Breast epithelium (tissue), 3 donors: ENCODE measurements at regions not wholly inside any gene's neighbourhood (a gene's known extent, or its start where the extent isn't known, plus 50 kb on each side); places are given as distances from the start of the nearest gene placed in this dataset.

Experiments used
- POLR2A ChIP-seq: fragments of 450-650 bp; IDR thresholded peaks from one replicate; pipeline ENCODE4 v1.6.1; 2016; ENCODE audit warnings: antibody characterized with exemption, mild to moderate bottlenecking, moderate library complexity
- POLR2AphosphoS5 ChIP-seq, 3 donors: sonication (generic); formaldehyde crosslinking; IDR thresholded peaks; one replicate each; pipeline ENCODE4 v1.6.1; 2017; ENCODE audit warnings: antibody characterized with exemption in 3 of 3
- TF ChIP-seq, protein P1 (sequence below), 3 donors: fragments of 450-650 bp; IDR thresholded peaks; one replicate each; pipeline ENCODE4 v1.5.1; 2016 to 2017; ENCODE audit warnings: antibody characterized with exemption in 3 of 3, mild to moderate bottlenecking in 3 of 3, moderate library complexity in 3 of 3

GRCh38 chr6:121770943-121771342, 335.5 kb downstream of the GJA1 start:
- TF ChIP-seq POLR2A (no peak), POLR2AphosphoS5 (IDR thresholded peaks at IDR 0.05) (no peak)
- TF ChIP-seq, protein P1, sequence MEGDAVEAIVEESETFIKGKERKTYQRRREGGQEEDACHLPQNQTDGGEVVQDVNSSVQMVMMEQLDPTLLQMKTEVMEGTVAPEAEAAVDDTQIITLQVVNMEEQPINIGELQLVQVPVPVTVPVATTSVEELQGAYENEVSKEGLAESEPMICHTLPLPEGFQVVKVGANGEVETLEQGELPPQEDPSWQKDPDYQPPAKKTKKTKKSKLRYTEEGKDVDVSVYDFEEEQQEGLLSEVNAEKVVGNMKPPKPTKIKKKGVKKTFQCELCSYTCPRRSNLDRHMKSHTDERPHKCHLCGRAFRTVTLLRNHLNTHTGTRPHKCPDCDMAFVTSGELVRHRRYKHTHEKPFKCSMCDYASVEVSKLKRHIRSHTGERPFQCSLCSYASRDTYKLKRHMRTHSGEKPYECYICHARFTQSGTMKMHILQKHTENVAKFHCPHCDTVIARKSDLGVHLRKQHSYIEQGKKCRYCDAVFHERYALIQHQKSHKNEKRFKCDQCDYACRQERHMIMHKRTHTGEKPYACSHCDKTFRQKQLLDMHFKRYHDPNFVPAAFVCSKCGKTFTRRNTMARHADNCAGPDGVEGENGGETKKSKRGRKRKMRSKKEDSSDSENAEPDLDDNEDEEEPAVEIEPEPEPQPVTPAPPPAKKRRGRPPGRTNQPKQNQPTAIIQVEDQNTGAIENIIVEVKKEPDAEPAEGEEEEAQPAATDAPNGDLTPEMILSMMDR (IDR thresholded peaks at IDR 0.05), result no peak
